GM19452 (cell line): ENCODE measurements at regions not wholly inside any gene's neighbourhood (a gene's known extent, or its start where the extent isn't known, plus 50 kb on each side); places are given as distances from the start of the nearest gene placed in this dataset.
"Not testable (repeated sequence)": the region's sequence is repeated elsewhere in the genome, so short reads cannot be mapped to it uniquely, and the experiment has no call there.

Experiments
- ATAC-seq: cut with Tn5 transposase; IDR thresholded peaks from one replicate; pipeline ENCODE4 v1.9.1; 2021; ENCODE audit not compliant: unreplicated experiment

GRCh38 chr3:27661797-27662196 is 60.3 kb downstream of the EOMES start:
- no peak for ATAC-seq

GRCh38 chr3:27659279-27660021 is 62.7 kb downstream of the EOMES start:
- ATAC-seq = no peak

- ATAC-seq = no peak
These were observed 63.4 kb downstream of the EOMES start for GRCh38 chr3:27658741-27659140.

GRCh38 chr3:27657871-27658270 is 64.3 kb downstream of the EOMES start:
- ATAC-seq = no peak

GRCh38 chr3:27657404-27657803 is 64.7 kb downstream of the EOMES start:
- ATAC-seq = no peak

- ATAC-seq = no peak
These were observed 65.3 kb downstream of the EOMES start for GRCh38 chr3:27656790-27657189.

- no peak for ATAC-seq
These were observed 66.6 kb downstream of the EOMES start for GRCh38 chr3:27655547-27655946.

GRCh38 chr3:27653803-27654558 is 68.1 kb downstream of the EOMES start:
- ATAC-seq = no peak

GRCh38 chr3:27649277-27649676 is 72.8 kb downstream of the EOMES start:
- ATAC-seq = no peak

GRCh38 chr3:27646896-27647295 is 75.2 kb downstream of the EOMES start:
- no peak for ATAC-seq

GRCh38 chr3:27644941-27645340 is 77.2 kb downstream of the EOMES start:
- ATAC-seq = no peak

- ATAC-seq = no peak
These were observed 78.8 kb downstream of the EOMES start for GRCh38 chr3:27643355-27643754.

- no peak for ATAC-seq
These were observed 79.3 kb downstream of the EOMES start for GRCh38 chr3:27642796-27643195.

- no peak for ATAC-seq
These were observed 80.1 kb downstream of the EOMES start for GRCh38 chr3:27641888-27642601.

GRCh38 chr3:27641271-27641800 is 80.8 kb downstream of the EOMES start:
- no peak for ATAC-seq

GRCh38 chr3:27639271-27639670 is 82.9 kb downstream of the EOMES start:
- ATAC-seq = no peak

GRCh38 chr3:27638594-27638993 is 83.5 kb downstream of the EOMES start:
- ATAC-seq = no peak

GRCh38 chr3:27637346-27637995 is 84.7 kb downstream of the EOMES start:
- no peak for ATAC-seq

- not testable (repeated sequence) for ATAC-seq
These were observed 87.1 kb downstream of the EOMES start for GRCh38 chr3:27635006-27635405.

GRCh38 chr3:27633224-27633545 is 88.9 kb downstream of the EOMES start:
- peak; percentile 23 for ATAC-seq
